ENCODE measurements at regions not wholly inside any gene's neighbourhood (a gene's known extent, or its start where the extent isn't known, plus 50 kb on each side); places are given as distances from the start of the nearest gene placed in this dataset.
"Not testable (repeated sequence)": the region's sequence is repeated elsewhere in the genome, so short reads cannot be mapped to it uniquely, and the experiment has no call there.

GRCh38 chr6:112934433-112935327 lies 587.5 kb downstream of the RFPL4B start:
- Histone ChIP-seq H3K9me3 (no peaks in the 10 kb centered on the region), H3K27me3 (no peaks in the 10 kb centered on the region), H3K36me3 (no peaks in the 10 kb centered on the region), H3K27ac (no peak overlapping the region), H3K4me1 (no peaks in the 10 kb centered on the region), H3K4me3 (no peak overlapping the region)
- TF ChIP-seq POLR2A (IDR thresholded peaks at IDR 0.05) = no peak
- TF ChIP-seq CTCF (IDR thresholded peaks at IDR 0.05) = no peak
- no peak for TF ChIP-seq POLR2AphosphoS5 (IDR thresholded peaks at IDR 0.05)
- intact Hi-C loops (cut with DNase I; ENCODE audit: low total_unique reads) = loop anchor here (5.0 kb wide), 1 partner anchor 468 kb away; no protein-coding TSS in a partner anchor
- DNase-seq (ENCODE audit: low spot score in 2 of 2) = no peak

- H3K4me3 ChIP-seq = no peak overlapping the region
- H3K27ac ChIP-seq = no peak overlapping the region
- H3K9me3 ChIP-seq = no peaks in the 10 kb centered on the region
- intact Hi-C loops (cut with DNase I; ENCODE audit: low total_unique reads) = no loop called here
- DNase-seq (ENCODE audit: low spot score in 2 of 2) = no peak
- no peaks in the 10 kb centered on the region for H3K4me1 ChIP-seq
- no peaks in the 10 kb centered on the region for H3K36me3 ChIP-seq
- no peaks in the 10 kb centered on the region for H3K27me3 ChIP-seq
- no peak for TF ChIP-seq POLR2A (IDR thresholded peaks at IDR 0.05)
- no peak for TF ChIP-seq POLR2AphosphoS5 (IDR thresholded peaks at IDR 0.05)
- TF ChIP-seq CTCF (IDR thresholded peaks at IDR 0.05) = no peak
Measured at GRCh38 chr6:112935402-112936078, 588.4 kb downstream of the RFPL4B start.

- H3K4me3 ChIP-seq = no peak overlapping the region
- no peak for DNase-seq (ENCODE audit: low spot score in 2 of 2)
- H3K9me3 ChIP-seq = no peaks in the 10 kb centered on the region
- no peaks in the 10 kb centered on the region for H3K36me3 ChIP-seq
- intact Hi-C loops (cut with DNase I; ENCODE audit: low total_unique reads) = no loop called here
- TF ChIP-seq CTCF (IDR thresholded peaks at IDR 0.05) (no peak), POLR2A (IDR thresholded peaks at IDR 0.05) (no peak), POLR2AphosphoS5 (IDR thresholded peaks at IDR 0.05) (no peak)
- no peak overlapping the region for H3K27ac ChIP-seq
- H3K4me1 ChIP-seq = no peaks in the 10 kb centered on the region
- H3K27me3 ChIP-seq = no peaks in the 10 kb centered on the region
Measured at GRCh38 chr6:112936079-112936472, 588.9 kb downstream of the RFPL4B start.

DNA sequence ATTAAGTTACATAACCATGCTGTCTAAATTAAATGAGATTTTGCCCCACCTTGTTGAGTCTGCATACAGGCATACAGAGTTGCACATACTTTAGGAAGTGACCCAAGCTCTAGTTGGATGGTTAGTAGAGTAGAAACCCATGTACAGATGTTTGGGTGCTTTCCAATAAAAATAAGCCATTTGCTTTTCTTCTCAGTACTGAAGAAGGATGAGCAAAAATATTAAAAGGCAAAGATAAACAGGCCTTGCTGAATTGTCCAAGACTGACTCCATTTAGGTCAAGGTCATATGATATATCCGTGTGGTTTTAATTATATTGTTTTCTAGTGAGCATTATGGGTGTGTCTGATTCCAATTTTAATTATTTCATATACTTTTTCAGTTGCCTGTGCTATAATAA lies 589.4 kb downstream of the RFPL4B start:
- no peak overlapping the region for H3K4me3 ChIP-seq
- H3K4me1 ChIP-seq = no peaks in the 10 kb centered on the region
- no peaks in the 10 kb centered on the region for H3K27me3 ChIP-seq
- H3K9me3 ChIP-seq = no peaks in the 10 kb centered on the region
- intact Hi-C loops (cut with DNase I; ENCODE audit: low total_unique reads) = no loop called here
- DNase-seq (ENCODE audit: low spot score in 2 of 2) = no peak
- TF ChIP-seq POLR2A (IDR thresholded peaks at IDR 0.05) (no peak), CTCF (IDR thresholded peaks at IDR 0.05) (no peak), POLR2AphosphoS5 (IDR thresholded peaks at IDR 0.05) (no peak)
- no peak overlapping the region for H3K27ac ChIP-seq
- no peaks in the 10 kb centered on the region for H3K36me3 ChIP-seq

GRCh38 chr6:112937690-112938089 lies 590.6 kb downstream of the RFPL4B start:
- H3K27ac ChIP-seq; H3K27me3 ChIP-seq; H3K36me3 ChIP-seq; H3K4me3 ChIP-seq; H3K4me1 ChIP-seq; H3K9me3 ChIP-seq; intact Hi-C loops (cut with DNase I; ENCODE audit: low total_unique reads); DNase-seq (ENCODE audit: low spot score in 2 of 2): not testable (repeated sequence)
